Loucy (cell line): ENCODE measurements at regions not wholly inside any gene's neighbourhood (a gene's known extent, or its start where the extent isn't known, plus 50 kb on each side); places are given as distances from the start of the nearest gene placed in this dataset.

Experiments
- EZH2phosphoT487 ChIP-seq: fragments of 200-600 bp; IDR thresholded peaks from 2 replicates; pipeline ENCODE4 v1.6.1; 2018; ENCODE audit warnings: antibody characterized with exemption, mild to moderate bottlenecking, moderate library complexity, borderline replicate concordance
- TF ChIP-seq, protein P1 (sequence below): fragments of 200-600 bp; sonication (generic); conservative IDR thresholded peaks from 2 replicates; pipeline ENCODE4 v1.5.1; 2014; ENCODE audit warnings: mild to moderate bottlenecking, antibody characterized with exemption, low read length

DNA sequence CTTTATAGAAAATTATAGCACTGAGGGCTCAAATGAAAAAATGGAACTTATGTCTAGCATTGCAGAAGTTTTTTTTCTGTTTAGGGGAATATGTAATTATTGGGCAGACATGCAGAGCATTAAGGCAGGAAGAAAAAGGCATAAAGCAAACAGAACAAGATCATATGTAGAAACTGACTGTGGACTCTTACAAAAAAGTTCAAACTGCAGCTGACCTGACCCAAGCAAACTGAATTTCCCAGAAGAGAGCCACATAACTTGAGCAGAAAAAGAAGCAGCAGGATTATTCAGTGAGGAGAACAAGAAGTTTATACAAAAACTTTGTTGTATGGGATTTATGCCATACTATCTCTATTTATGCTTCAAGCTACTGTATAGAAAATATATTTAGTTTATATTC, 250.9 kb downstream of the PHF14 start:
- TF ChIP-seq, protein P1, sequence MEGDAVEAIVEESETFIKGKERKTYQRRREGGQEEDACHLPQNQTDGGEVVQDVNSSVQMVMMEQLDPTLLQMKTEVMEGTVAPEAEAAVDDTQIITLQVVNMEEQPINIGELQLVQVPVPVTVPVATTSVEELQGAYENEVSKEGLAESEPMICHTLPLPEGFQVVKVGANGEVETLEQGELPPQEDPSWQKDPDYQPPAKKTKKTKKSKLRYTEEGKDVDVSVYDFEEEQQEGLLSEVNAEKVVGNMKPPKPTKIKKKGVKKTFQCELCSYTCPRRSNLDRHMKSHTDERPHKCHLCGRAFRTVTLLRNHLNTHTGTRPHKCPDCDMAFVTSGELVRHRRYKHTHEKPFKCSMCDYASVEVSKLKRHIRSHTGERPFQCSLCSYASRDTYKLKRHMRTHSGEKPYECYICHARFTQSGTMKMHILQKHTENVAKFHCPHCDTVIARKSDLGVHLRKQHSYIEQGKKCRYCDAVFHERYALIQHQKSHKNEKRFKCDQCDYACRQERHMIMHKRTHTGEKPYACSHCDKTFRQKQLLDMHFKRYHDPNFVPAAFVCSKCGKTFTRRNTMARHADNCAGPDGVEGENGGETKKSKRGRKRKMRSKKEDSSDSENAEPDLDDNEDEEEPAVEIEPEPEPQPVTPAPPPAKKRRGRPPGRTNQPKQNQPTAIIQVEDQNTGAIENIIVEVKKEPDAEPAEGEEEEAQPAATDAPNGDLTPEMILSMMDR: no peak
- no peak for TF ChIP-seq EZH2phosphoT487
